Right hindlimb (tissue), 1 donor: ENCODE measurements at regions not wholly inside any gene's neighbourhood (a gene's known extent, or its start where the extent isn't known, plus 50 kb on each side); places are given as distances from the start of the nearest gene placed in this dataset.

Source experiments
- DNase-seq: peaks from one replicate; pipeline ENCODE4 v3.0.0-alpha.2; 2018

GRCh38 chr5:161235569-161235968 is 311.0 kb downstream of the GABRB2 start:
- no peak for DNase-seq

GRCh38 chr5:161233553-161233952 is 313.0 kb downstream of the GABRB2 start:
- no peak for DNase-seq

GRCh38 chr5:161230221-161230620 is 316.3 kb downstream of the GABRB2 start:
- DNase-seq = no peak

- no peak for DNase-seq
Measured at GRCh38 chr5:161219816-161220215, 326.7 kb downstream of the GABRB2 start.

- DNase-seq = no peak
Measured at GRCh38 chr5:161216877-161217276, 329.6 kb downstream of the GABRB2 start.

- no peak for DNase-seq
Measured at GRCh38 chr5:161212123-161212712, 334.3 kb downstream of the GABRB2 start.

GRCh38 chr5:161201558-161201957 is 345.0 kb downstream of the GABRB2 start:
- no peak for DNase-seq

- DNase-seq = no peak
Measured at GRCh38 chr5:161190778-161191177, 338.8 kb upstream of the ATP10B start.

GRCh38 chr5:161190086-161190485 is 338.1 kb upstream of the ATP10B start:
- no peak for DNase-seq

- no peak for DNase-seq
Measured at GRCh38 chr5:161189452-161189851, 337.4 kb upstream of the ATP10B start.

GRCh38 chr5:161183559-161183958 is 331.5 kb upstream of the ATP10B start:
- no peak for DNase-seq

GRCh38 chr5:161176221-161176620 is 324.2 kb upstream of the ATP10B start:
- no peak for DNase-seq

GRCh38 chr5:161169776-161170175 is 317.8 kb upstream of the ATP10B start:
- no peak for DNase-seq

- no peak for DNase-seq
Measured at GRCh38 chr5:161167016-161167767, 315.2 kb upstream of the ATP10B start.

- DNase-seq = no peak
Measured at GRCh38 chr5:161165998-161166660, 314.1 kb upstream of the ATP10B start.

GRCh38 chr5:161157925-161158324 is 305.9 kb upstream of the ATP10B start:
- no peak for DNase-seq

GRCh38 chr5:161155451-161155850 is 303.4 kb upstream of the ATP10B start:
- no peak for DNase-seq

- DNase-seq = no peak
Measured at GRCh38 chr5:161152415-161152940, 300.5 kb upstream of the ATP10B start.

GRCh38 chr5:161150441-161150988 is 298.5 kb upstream of the ATP10B start:
- no peak for DNase-seq

- no peak for DNase-seq
Measured at GRCh38 chr5:161149078-161149477, 297.1 kb upstream of the ATP10B start.

- DNase-seq = no peak
Measured at GRCh38 chr5:161138751-161139455, 286.9 kb upstream of the ATP10B start.

GRCh38 chr5:161134956-161135355 is 282.9 kb upstream of the ATP10B start:
- DNase-seq = no peak

- no peak for DNase-seq
Measured at GRCh38 chr5:161134083-161134482, 282.1 kb upstream of the ATP10B start.
